Endodermal cell (in vitro differentiated cells): ENCODE measurements at regions not wholly inside any gene's neighbourhood (a gene's known extent, or its start where the extent isn't known, plus 50 kb on each side); places are given as distances from the start of the nearest gene placed in this dataset.

Experiments used
- DNase-seq: peaks from one replicate; pipeline ENCODE4 v3.0.0-alpha.2; 2017
- H3K27ac ChIP-seq: 2 replicates; pipeline ENCODE4 v1.5.1; 2013; ENCODE audit warnings: mild to moderate bottlenecking, low read depth, low read length, moderate library complexity
- H3K27me3 ChIP-seq: 2 replicates; pipeline ENCODE4 v1.6.1; 2013; ENCODE audit warnings: mild to moderate bottlenecking, low read length, moderate library complexity; ENCODE audit not compliant: insufficient read depth, control insufficient read depth, poor library complexity, severe bottlenecking
- H3K36me3 ChIP-seq: 2 replicates; pipeline ENCODE4 v1.7.0; 2013; ENCODE audit warnings: mild to moderate bottlenecking, low read length, moderate library complexity; ENCODE audit not compliant: control insufficient read depth, insufficient read depth
- H3K4me1 ChIP-seq: one replicate; pipeline ENCODE4 v1.7.0; 2013; ENCODE audit warnings: low read length; ENCODE audit not compliant: control insufficient read depth, insufficient read depth
- H3K4me3 ChIP-seq: 2 replicates; pipeline ENCODE4 v1.5.1; 2013; ENCODE audit warnings: mild to moderate bottlenecking, low read length, moderate library complexity
- H3K9ac ChIP-seq: 2 replicates; pipeline ENCODE4 v1.6.1; 2013; ENCODE audit warnings: mild to moderate bottlenecking, low read length, moderate library complexity; ENCODE audit not compliant: poor library complexity, severe bottlenecking; ENCODE audit errors: extremely low read depth
- H3K9me3 ChIP-seq: 2 replicates; pipeline ENCODE4 v1.6.1; 2013; ENCODE audit warnings: mild to moderate bottlenecking, low read length, moderate library complexity; ENCODE audit not compliant: control insufficient read depth
- H3K27ac Mint-ChIP-seq: 2 replicates; pipeline ENCODE4 v1.8.0; 2020; ENCODE audit warnings: mixed read lengths
- H3K27me3 Mint-ChIP-seq: 2 replicates; pipeline ENCODE4 v1.8.0; 2021; ENCODE audit warnings: mild to moderate bottlenecking, mixed read lengths; ENCODE audit not compliant: insufficient read depth
- H3K36me3 Mint-ChIP-seq: 2 replicates; pipeline ENCODE4 v1.8.0; 2020; ENCODE audit warnings: low read depth, mixed read lengths
- H3K4me1 Mint-ChIP-seq: 2 replicates; pipeline ENCODE4 v1.8.0; 2020; ENCODE audit warnings: mixed read lengths
- H3K4me3 Mint-ChIP-seq: 2 replicates; pipeline ENCODE4 v1.8.0; 2020; ENCODE audit warnings: mild to moderate bottlenecking, moderate library complexity, mixed read lengths
- H3K9me3 Mint-ChIP-seq: 2 replicates; pipeline ENCODE4 v1.8.0; 2020; ENCODE audit warnings: mild to moderate bottlenecking, mixed read lengths
- WGBS, 2 experiments: methylation state at CpG; one replicate each; pipeline versions ENCODE4 v1.1.5 to v1.1.7; 2013; ENCODE audit warnings: missing lambda C conversion rate in 2 of 2, mixed read lengths in 1 of 2; ENCODE audit not compliant: insufficient coverage in 1 of 2, insufficient read length in 1 of 2; 5-methylcytosine and 5-hydroxymethylcytosine counted together
- TF ChIP-seq, protein P1 (sequence below): fragments of 200-600 bp; sonication (generic); conservative IDR thresholded peaks from 2 replicates; pipeline ENCODE4 v1.5.0; 2021; ENCODE audit warnings: antibody characterized with exemption, mild to moderate bottlenecking

GRCh38 chr2:207385076-207385475 lies 144.7 kb upstream of the CREB1 start:
- Mint-ChIP-seq H3K27ac (no peak overlapping the region), H3K9me3 (peaks cover 31% of the 10 kb centered on the region), H3K27me3 (peaks cover 2% of the 10 kb centered on the region), H3K4me1 (no peaks in the 10 kb centered on the region), H3K36me3 (no peaks in the 10 kb centered on the region), H3K4me3 (no peak overlapping the region)
- peak overlapping the region; percentile 25 for H3K27ac ChIP-seq
- no peaks in the 10 kb centered on the region for H3K4me1 ChIP-seq
- no peak overlapping the region for H3K4me3 ChIP-seq
- no peak overlapping the region for H3K9ac ChIP-seq
- no peaks in the 10 kb centered on the region for H3K36me3 ChIP-seq
- H3K9me3 ChIP-seq, result peaks cover 11% of the 10 kb centered on the region
- no peak for DNase-seq
- TF ChIP-seq, protein P1, sequence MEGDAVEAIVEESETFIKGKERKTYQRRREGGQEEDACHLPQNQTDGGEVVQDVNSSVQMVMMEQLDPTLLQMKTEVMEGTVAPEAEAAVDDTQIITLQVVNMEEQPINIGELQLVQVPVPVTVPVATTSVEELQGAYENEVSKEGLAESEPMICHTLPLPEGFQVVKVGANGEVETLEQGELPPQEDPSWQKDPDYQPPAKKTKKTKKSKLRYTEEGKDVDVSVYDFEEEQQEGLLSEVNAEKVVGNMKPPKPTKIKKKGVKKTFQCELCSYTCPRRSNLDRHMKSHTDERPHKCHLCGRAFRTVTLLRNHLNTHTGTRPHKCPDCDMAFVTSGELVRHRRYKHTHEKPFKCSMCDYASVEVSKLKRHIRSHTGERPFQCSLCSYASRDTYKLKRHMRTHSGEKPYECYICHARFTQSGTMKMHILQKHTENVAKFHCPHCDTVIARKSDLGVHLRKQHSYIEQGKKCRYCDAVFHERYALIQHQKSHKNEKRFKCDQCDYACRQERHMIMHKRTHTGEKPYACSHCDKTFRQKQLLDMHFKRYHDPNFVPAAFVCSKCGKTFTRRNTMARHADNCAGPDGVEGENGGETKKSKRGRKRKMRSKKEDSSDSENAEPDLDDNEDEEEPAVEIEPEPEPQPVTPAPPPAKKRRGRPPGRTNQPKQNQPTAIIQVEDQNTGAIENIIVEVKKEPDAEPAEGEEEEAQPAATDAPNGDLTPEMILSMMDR, result no peak
- WGBS, 2 experiments, result 90% methylated on average over 1 of the region's 1 CpG; no CpG with 5 or more reads in 1 of the 2 experiments
- no peaks in the 10 kb centered on the region for H3K27me3 ChIP-seq

DNA sequence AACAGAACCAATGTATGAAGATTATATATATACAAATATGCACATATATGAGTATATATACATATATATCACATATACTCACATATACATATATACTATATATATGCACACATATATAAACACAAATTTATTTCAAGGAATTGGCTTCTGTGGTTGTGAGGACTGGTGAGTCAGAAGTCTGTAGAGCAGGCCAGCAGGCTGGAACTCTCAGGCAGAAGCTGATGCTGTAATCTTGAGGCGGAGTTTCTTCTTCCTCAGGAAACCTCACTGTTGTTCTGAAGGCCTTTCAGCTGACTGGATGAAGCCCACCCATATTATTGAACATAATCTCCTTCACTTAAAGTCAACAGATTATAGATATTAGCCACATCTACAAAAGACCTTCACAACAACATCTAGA lies 143.9 kb upstream of the CREB1 start:
- WGBS, 2 experiments, result 100% methylated on average over 1 of the region's 1 CpG; no CpG with 5 or more reads in 1 of the 2 experiments
- H3K36me3 Mint-ChIP-seq, result no peaks in the 10 kb centered on the region
- Histone ChIP-seq H3K9ac (no peak overlapping the region), H3K36me3 (no peaks in the 10 kb centered on the region), H3K4me1 (no peaks in the 10 kb centered on the region), H3K27ac (no peak overlapping the region), H3K27me3 (no peaks in the 10 kb centered on the region), H3K4me3 (no peak overlapping the region), H3K9me3 (peaks cover 11% of the 10 kb centered on the region)
- H3K9me3 Mint-ChIP-seq, result peaks cover 28% of the 10 kb centered on the region
- TF ChIP-seq, protein P1, result no peak
- DNase-seq, result no peak
- H3K4me3 Mint-ChIP-seq, result no peak overlapping the region
- H3K27ac Mint-ChIP-seq, result no peak overlapping the region
- no peaks in the 10 kb centered on the region for H3K27me3 Mint-ChIP-seq
- no peaks in the 10 kb centered on the region for H3K4me1 Mint-ChIP-seq

DNA sequence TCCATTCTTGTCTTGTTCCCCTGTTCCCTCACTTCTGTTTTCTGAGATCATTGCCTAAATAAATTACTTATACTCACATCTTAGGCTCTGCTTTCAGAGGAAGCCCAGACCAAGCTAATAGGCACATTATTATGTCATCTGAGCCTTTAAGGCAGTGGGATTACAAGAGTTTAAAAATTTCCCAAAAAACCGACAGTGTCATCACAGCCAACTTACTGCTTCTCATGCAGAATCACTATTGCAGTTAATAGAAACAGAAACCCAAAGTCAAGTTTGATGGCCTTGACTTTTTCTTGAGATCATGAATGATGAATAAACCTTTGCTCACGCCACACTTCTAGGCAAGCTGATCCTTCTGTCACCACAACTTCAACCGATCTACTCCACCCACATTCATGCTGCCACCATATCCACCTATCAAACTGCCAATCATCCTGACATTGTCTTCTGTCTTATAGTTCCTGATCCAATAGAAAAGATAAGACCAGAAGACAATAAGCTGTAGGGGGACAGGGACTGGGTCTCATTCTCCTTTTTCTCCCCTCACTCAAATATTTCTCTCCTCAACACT lies 142.7 kb upstream of the CREB1 start:
- Mint-ChIP-seq H3K27ac (no peak overlapping the region), H3K4me1 (no peaks in the 10 kb centered on the region), H3K36me3 (no peaks in the 10 kb centered on the region), H3K4me3 (no peak overlapping the region), H3K9me3 (peaks cover 21% of the 10 kb centered on the region), H3K27me3 (no peaks in the 10 kb centered on the region)
- H3K4me3 ChIP-seq, result no peak overlapping the region
- no peaks in the 10 kb centered on the region for H3K36me3 ChIP-seq
- H3K27ac ChIP-seq, result no peak overlapping the region
- no peak overlapping the region for H3K9ac ChIP-seq
- H3K27me3 ChIP-seq, result no peaks in the 10 kb centered on the region
- 95 to 100% methylated on average over 1 to 3 of the region's 3 CpGs for WGBS, 2 experiments
- no peak for DNase-seq
- no peaks in the 10 kb centered on the region for H3K4me1 ChIP-seq
- TF ChIP-seq, protein P1, result no peak
- H3K9me3 ChIP-seq, result peaks cover 9% of the 10 kb centered on the region
